GM19455 (cell line): ENCODE measurements at regions not wholly inside any gene's neighbourhood (a gene's known extent, or its start where the extent isn't known, plus 50 kb on each side); places are given as distances from the start of the nearest gene placed in this dataset.

Source experiments
- ATAC-seq: cut with Tn5 transposase; IDR thresholded peaks from one replicate; pipeline ENCODE4 v1.9.1; 2021; ENCODE audit not compliant: unreplicated experiment

GRCh38 chr2:217394510-217395351 lies 534.9 kb upstream of the TNP1 start:
- ATAC-seq: no peak

GRCh38 chr2:217393585-217394032 lies 533.7 kb upstream of the TNP1 start:
- no peak for ATAC-seq

- no peak for ATAC-seq
Observed at GRCh38 chr2:217392930-217393584, 533.2 kb upstream of the TNP1 start.

GRCh38 chr2:217387776-217388387 lies 528.0 kb upstream of the TNP1 start:
- ATAC-seq: no peak

- ATAC-seq: no peak
Observed at GRCh38 chr2:217386041-217386440, 526.2 kb upstream of the TNP1 start.

GRCh38 chr2:217383620-217384019 lies 523.8 kb upstream of the TNP1 start:
- ATAC-seq: no peak

DNA sequence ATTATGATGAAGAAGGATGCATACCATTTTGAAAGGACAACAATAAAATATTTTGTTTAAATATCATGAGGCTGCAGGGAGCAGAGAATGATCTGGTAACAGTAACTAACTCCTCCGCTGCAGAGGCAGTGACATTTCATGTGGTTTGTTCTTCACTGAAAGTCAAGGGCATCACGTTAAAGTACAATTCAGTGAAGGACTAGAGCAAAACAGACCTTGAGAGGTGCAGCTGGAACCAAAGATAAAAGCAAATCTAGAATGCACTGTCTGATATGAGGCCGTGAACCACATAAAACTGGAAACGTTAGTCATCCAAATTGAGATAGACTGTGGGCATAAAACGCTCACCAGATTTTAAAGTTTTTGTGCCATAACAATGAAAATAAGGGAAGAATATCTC lies 522.9 kb upstream of the TNP1 start:
- no peak for ATAC-seq

DNA sequence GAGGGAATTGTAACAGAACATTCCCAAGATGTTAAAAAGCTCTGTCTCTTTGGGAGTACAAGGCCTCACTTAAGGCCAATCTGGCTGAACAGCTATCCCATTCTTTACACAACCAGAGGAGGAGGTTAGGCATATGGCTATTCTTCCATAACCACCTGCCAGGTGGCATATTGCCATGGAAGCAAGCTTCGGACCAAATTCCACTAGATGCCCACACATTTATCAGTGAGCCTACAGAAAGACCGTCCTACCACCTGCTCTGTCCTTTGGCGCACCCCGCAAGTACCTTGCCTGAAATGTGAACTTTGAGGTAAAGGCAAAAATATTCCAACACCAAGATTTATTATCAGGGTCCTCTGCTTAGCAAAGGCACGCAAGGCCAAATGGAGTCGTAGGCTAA lies 519.9 kb upstream of the TNP1 start:
- no peak for ATAC-seq

- no peak for ATAC-seq
Observed at GRCh38 chr2:217372794-217373193, 512.9 kb upstream of the TNP1 start.

DNA sequence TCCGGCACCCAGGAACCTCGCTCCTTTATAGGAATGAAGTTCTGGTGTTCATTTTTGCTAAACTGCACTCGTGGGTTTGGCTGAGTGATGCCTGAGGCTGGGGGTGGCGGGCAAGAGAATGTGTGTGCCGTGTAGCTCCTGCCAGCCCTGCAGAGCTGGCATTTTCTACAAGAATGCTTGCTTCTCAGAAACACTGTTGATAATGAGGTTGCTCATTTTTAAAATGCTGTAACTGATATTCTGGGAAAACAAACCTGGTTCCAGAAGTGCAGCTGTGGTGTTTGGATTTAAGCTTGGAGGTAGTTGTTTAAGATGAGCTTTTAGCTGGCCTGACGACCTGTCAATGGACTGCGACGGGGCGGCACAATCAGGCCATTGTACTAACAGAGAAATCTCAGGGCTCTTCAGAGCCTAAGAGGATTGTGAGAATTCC lies 511.9 kb upstream of the TNP1 start:
- no peak for ATAC-seq

DNA sequence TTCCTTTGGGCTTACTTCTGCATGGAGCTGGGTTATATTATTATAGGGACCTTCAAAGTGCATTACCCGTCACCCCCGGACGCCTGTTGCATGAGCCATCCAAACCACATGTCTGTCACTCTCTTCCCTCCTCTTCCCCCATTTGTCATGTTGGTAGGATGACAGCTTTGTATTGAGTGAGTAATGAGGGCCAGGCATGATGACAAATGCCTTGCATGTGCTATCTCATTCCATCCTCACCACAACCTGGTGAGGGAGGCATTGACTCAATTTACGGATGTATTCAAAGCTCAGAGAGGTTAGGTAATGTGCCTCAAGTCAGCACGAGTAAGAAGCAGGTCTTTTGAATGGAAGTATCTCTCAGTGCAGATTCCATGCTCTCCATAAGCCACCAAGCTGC lies 510.5 kb upstream of the TNP1 start:
- ATAC-seq: no peak

DNA sequence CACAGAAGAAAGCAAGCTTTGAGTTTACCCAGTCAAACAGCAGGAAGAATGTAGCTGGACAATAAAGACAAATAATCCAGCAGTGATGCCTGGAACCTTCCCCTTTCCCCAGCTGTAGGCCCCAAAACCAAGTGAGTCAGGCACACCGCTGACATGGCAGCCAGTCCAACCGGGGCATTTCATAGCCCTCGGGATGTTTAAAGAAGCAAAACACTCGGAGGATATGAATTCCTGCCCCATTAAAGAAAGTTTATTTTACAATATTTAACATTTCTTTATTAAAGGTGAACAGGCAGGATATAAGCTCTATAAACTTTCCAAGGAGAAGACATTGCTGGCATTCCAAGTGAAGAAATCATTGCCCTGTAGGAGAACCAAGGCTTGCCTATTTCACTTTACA lies 507.6 kb upstream of the TNP1 start:
- ATAC-seq: no peak

DNA sequence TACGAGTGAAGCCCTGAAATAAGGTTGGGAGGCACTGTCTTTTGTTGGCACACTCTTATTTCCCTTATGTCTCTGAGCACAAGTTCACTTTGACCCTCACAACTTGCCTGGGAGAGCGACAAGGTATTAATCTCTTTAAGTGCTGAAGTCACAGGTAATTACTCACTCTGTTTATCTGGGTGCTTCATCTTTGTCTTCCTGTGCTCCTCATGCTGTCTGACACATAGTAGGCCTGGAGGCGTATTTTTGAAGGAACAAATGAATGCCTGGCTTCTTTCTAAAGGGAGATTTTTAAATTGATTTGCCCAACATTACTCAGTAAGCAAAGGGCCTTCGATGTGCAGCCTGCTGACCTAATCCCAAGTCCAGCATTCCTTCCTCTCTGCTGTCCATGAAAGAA lies 507.1 kb upstream of the TNP1 start:
- no peak for ATAC-seq

- no peak for ATAC-seq
Observed at GRCh38 chr2:217366266-217366895, 506.5 kb upstream of the TNP1 start.

DNA sequence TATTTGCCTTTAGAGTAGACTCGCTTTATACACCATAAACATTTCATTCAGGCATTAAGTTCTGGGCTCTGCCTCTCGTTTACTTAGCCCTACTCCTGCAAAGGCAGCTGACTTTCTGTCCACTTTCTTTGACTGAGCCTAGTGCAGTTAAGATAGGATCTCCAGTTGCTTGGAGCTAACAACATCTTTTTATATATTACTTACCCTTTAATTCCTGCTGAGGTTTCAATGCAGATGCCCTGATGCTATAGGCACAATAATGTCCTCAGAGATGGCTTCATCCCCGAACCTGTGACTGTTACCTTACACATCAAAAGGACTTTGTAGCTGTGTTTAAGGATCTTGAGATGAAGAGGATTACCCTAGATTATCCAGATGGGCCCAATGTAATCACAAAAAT lies 505.8 kb upstream of the TNP1 start:
- ATAC-seq: no peak

DNA sequence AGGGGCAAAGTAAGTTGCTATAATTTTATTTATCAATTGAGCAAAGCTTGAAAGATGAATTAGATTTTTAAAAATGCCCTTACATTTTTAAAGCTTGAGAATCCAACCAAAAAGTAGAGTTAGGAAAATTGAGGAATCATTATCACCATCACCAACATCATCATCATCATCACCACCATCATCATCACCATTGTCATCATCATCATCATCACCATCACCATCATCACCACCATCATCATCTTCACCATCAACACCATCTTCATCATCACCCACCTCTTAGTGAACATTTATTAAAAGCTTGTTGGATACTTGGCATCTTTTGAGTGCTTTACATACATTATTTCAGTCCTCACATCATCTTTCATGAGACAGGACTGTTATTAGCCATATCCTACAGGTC lies 504.4 kb upstream of the TNP1 start:
- ATAC-seq: no peak

DNA sequence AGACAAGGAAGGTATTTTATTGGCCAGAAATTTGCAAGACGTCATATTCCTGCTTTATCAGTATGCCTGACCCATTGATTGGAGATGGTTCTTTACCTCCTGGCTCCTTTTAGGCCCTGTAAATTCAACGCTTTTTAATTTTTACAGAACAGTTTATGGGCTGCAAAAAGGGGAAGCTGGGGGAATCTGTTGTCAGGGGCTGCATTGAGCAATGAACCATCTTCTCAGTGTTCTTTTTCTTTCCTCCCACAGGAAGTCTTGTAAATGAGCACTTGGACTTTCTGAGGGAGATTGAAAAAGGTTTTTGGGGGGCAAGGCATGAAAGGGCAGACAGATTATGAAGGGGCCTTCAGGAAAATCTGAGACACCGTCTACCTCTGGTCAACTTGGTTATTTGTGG lies 503.6 kb upstream of the TNP1 start:
- no peak for ATAC-seq

DNA sequence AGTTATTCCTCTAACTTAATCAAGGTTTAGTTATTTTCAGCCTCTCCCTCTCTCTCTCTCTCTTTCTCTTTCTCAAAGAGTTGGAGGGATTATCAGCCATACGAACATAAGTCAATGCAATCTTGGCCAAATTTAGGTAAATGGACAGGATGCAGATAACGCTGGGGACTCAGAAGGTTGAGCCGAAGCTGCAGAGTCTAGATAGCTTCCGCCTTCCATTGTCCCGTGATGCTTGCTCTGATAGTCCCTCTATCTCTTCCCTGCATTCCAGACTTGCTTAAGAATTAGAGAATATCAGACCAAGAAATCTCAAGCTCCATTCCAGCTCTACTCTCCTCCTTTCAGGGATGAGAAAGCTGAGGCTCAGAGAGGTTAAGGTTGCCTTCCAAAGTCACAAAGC lies 502.8 kb upstream of the TNP1 start:
- ATAC-seq: no peak

DNA sequence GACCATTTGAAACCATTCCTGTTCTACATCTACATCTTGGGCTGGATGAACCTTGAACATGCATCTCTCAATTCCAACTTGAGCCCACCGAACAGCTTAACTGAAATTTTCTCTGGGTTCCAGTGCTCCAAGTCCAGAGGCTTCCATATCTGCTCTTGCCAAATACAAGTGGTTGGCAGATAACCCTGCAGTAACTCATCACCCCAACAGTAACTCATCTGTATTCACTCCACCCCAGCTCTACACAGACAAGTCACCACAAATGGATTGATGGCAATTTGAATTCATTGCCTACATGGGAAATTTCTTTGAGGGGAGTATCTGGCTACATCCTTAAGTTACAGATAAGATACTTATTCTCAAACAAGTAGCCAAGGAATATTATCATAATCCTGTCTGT lies 502.4 kb upstream of the TNP1 start:
- no peak for ATAC-seq

DNA sequence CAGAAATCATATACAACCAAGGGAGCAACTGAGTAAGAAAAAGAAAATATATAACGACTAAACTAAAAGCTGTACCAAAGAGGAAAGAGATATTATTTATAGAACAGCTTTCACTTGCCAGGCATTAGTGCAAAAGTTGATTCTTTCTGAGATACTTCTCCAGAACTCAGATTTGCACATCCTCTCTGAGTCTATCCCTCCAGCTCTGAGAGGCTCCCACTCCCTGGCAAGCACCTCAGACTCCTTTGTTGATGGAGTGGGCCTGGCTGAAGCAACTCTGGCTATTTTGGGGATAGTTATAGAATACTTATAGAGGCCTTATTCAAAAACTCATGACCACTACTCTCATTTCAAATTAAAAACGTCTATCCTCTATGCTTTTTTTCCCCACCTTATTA lies 501.6 kb upstream of the TNP1 start:
- ATAC-seq: no peak

DNA sequence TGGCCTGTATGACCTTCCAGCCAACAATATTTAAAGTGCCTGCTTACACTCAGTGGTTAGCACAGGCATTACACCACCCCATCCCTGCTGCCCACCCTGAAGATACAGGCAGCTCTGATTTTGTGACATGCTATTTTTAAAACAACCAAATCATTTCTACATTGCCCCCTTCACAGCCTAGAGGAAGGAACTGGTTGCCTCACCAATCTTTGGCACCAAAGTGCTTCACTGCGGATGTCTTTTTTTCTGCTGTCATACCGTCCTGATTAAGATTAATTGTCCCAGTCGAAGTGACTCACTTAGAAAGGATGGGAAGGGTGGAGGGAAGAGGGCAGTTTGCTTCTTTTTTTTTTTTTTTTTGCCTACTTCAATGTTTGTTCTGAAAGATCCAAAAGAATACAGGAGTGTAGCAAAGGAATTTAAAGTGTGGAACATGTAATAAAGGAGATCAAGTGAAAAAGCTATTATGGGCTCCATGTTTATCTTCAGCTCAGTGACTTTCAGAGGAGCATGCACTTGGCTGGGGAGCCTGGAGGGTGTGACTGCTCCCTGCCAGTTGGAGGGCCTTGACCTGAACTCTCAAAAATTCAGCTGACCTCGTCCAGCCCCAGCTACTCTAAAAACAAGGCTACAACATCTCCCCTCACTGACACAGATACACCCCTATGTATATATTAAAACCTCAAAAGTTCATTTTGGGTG lies 501.1 kb upstream of the TNP1 start:
- ATAC-seq: no peak
